Panc1 (cell line): ENCODE measurements at regions not wholly inside any gene's neighbourhood (a gene's known extent, or its start where the extent isn't known, plus 50 kb on each side); places are given as distances from the start of the nearest gene placed in this dataset.

ENCODE experiments used
- ATAC-seq: fragments of 200-7000 bp; cut with Tn5 transposase; 2 replicates; pipeline ENCODE4 v1.9.1; 2020; ENCODE audit warnings: mild to moderate bottlenecking, moderate library complexity
- BruUV-seq: library from RNA; stranded (reverse); fragments of 400-500 nt; replicated peaks from 2 replicates; lab custom pipeline; 2021; lab: Mats Ljungman, UMichigan
- CTCF ChIA-PET: fragments of 300-600 bp; sonication (Branson Sonifier 250); formaldehyde crosslinking; loops from one replicate; lab custom pipeline; 2022; ENCODE audit warnings: antibody characterized with exemption; lab: Charles Lee
- POLR2A ChIA-PET: fragments of 300-600 bp; sonication (Branson Sonifier 250); formaldehyde crosslinking; loops from one replicate; lab custom pipeline; 2022; ENCODE audit warnings: antibody characterized with exemption; lab: Charles Lee
- DNase-seq: peaks from one replicate; pipeline ENCODE4 v3.0.0-alpha.2; 2010; ENCODE audit warnings: low read depth, low spot score
- H3K27ac ChIP-seq: 2 replicates; pipeline ENCODE4 v1.5.1; 2011; ENCODE audit warnings: mild to moderate bottlenecking, low read length, inconsistent platforms
- H3K27me3 ChIP-seq: fragments of 200-500 bp; sonication (Bioruptor generic); 2 replicates; pipeline ENCODE4 v1.6.0; 2014; ENCODE audit warnings: low read length, inconsistent platforms; ENCODE audit not compliant: control insufficient read depth, insufficient read depth
- H3K36me3 ChIP-seq: fragments of 200-500 bp; sonication (Bioruptor generic); 2 replicates; pipeline ENCODE4 v1.5.1; 2014; ENCODE audit warnings: inconsistent platforms, mild to moderate bottlenecking, low read length, moderate library complexity; ENCODE audit not compliant: control insufficient read depth, insufficient read depth
- H3K4me1 ChIP-seq: 2 replicates; pipeline ENCODE4 v1.5.1; 2011; ENCODE audit warnings: inconsistent platforms, mild to moderate bottlenecking, low read length, moderate library complexity; ENCODE audit not compliant: control insufficient read depth, insufficient read depth
- H3K4me3 ChIP-seq, 2 experiments: 2 replicates each; pipeline ENCODE4 v1.5.1; 2011 to 2012; ENCODE audit warnings: low read depth in 2 of 2, low read length in 2 of 2, mild to moderate bottlenecking in 2 of 2, inconsistent platforms in 1 of 2, moderate library complexity in 1 of 2
- H3K9me3 ChIP-seq: fragments of 200-500 bp; sonication (Bioruptor generic); 2 replicates; pipeline ENCODE4 v1.5.1; 2014; ENCODE audit warnings: low read depth, mild to moderate bottlenecking, inconsistent platforms, low read length, moderate library complexity; ENCODE audit not compliant: control insufficient read depth, insufficient read depth
- CTCF ChIP-seq: fragments of 450-650 bp; IDR thresholded peaks from 2 replicates; pipeline ENCODE4 v1.5.1; 2017; ENCODE audit warnings: mild to moderate bottlenecking
- POLR2AphosphoS5 ChIP-seq: IDR thresholded peaks from 2 replicates; pipeline ENCODE4 v1.6.1; 2012; ENCODE audit warnings: mild to moderate bottlenecking, low read depth, low read length, moderate library complexity
- REST ChIP-seq, 2 experiments: IDR thresholded peaks; 2 replicates each; pipeline ENCODE4 v1.6.1; 2011 to 2012; ENCODE audit warnings: low read depth in 2 of 2, control low read depth in 1 of 2, low read length in 1 of 2, mild to moderate bottlenecking in 1 of 2, moderate library complexity in 1 of 2; ENCODE audit not compliant: insufficient read depth in 1 of 2
- SIN3A ChIP-seq: IDR thresholded peaks from 2 replicates; pipeline ENCODE4 v1.6.1; 2012; ENCODE audit warnings: low read depth, mild to moderate bottlenecking, low read length, moderate library complexity, borderline replicate concordance; ENCODE audit not compliant: insufficient read depth
- TCF7L2 ChIP-seq: IDR thresholded peaks from 2 replicates; pipeline ENCODE4 v1.6.1; 2011; ENCODE audit warnings: mild to moderate bottlenecking, low read depth, low read length, inconsistent platforms
- in situ Hi-C: cut with HindIII; loops from 2 replicates; pipeline ENCODE4 v1.10.0; 2016; ENCODE audit warnings: low sequenced_read_pairs, low pct_unique_long_range_greater_than_20kb
- intact Hi-C: fragments of 100-400 bp; cut with micrococcal nuclease; formaldehyde crosslinking; loops from one replicate; pipeline ENCODE4 v1.10.0; 2022; ENCODE audit not compliant: unreplicated experiment

GRCh38 chr7:25430200-25430931, 202.1 kb upstream of the NPVF start:
- POLR2A ChIA-PET = no interaction called here

GRCh38 chr7:25431956-25432450, 203.7 kb upstream of the NPVF start:
- CTCF ChIA-PET = no interaction called here
- ATAC-seq = no peak
- no peak for DNase-seq

More at GRCh38 chr7:25430200-25430931, 202.1 kb upstream of the NPVF start:
- Histone ChIP-seq H3K27ac (no peak overlapping the region), H3K36me3 (no peaks in the 10 kb centered on the region), H3K4me3 (no peak overlapping the region), H3K9me3 (no peaks in the 10 kb centered on the region), H3K27me3 (peaks cover 3% of the 10 kb centered on the region), H3K4me1 (no peaks in the 10 kb centered on the region)
- intact Hi-C loops (no loop called here), in situ Hi-C loops (no loop called here)
- BruUV-seq = no TSS peak
- CTCF ChIA-PET = no interaction called here
- no peak for DNase-seq
- ATAC-seq = no peak
- no peak for TF ChIP-seq SIN3A
- no peak for TF ChIP-seq CTCF
- no peak for TF ChIP-seq REST (IDR thresholded peaks at IDR 0.05; ENCODE audit: insufficient read depth in 1 of 2, low read depth in 2 of 2, low read length in 1 of 2)
- TF ChIP-seq TCF7L2 = no peak
- no peak for TF ChIP-seq POLR2AphosphoS5

More at GRCh38 chr7:25431956-25432450, 203.7 kb upstream of the NPVF start:
- H3K36me3 ChIP-seq = no peaks in the 10 kb centered on the region
- no peaks in the 10 kb centered on the region for H3K9me3 ChIP-seq
- in situ Hi-C loops = no loop called here
- TF ChIP-seq POLR2AphosphoS5 (no peak), CTCF (no peak)
- POLR2A ChIA-PET = no interaction called here
- H3K27ac ChIP-seq = no peak overlapping the region
- no peaks in the 10 kb centered on the region for H3K4me1 ChIP-seq
- no peak overlapping the region for H3K4me3 ChIP-seq
- intact Hi-C loops = no loop called here
- BruUV-seq = no TSS peak
- no peaks in the 10 kb centered on the region; the same call in none of the 2 replicates for H3K27me3 ChIP-seq
